LNCAP (cell line): ENCODE measurements at regions not wholly inside any gene's neighbourhood (a gene's known extent, or its start where the extent isn't known, plus 50 kb on each side); places are given as distances from the start of the nearest gene placed in this dataset.

Experiments used
- TF ChIP-seq, protein P1 (sequence below): fragments of 450-650 bp; IDR thresholded peaks from 2 replicates; pipeline ENCODE4 v1.5.1; 2017; ENCODE audit warnings: mild to moderate bottlenecking

DNA sequence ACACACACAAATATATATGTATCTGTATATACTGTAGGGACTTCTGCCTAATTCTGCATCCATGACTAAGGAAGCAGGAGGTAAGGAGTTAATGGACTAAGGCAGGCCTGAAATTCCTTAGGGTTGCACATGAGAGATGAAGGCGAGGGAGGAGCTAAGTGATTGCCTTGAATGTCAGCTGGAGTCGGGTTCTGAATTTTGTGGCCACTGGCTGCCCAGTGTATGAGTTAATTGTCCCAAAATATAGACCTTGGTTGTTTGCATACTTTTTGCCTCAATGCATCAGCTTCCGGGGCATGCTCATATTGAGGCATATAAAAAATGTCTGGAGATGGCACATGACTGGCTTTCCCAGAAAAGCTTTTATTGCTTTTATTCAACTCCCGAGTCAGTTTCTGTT is 245.5 kb downstream of the TDRD3 start:
- TF ChIP-seq, protein P1, sequence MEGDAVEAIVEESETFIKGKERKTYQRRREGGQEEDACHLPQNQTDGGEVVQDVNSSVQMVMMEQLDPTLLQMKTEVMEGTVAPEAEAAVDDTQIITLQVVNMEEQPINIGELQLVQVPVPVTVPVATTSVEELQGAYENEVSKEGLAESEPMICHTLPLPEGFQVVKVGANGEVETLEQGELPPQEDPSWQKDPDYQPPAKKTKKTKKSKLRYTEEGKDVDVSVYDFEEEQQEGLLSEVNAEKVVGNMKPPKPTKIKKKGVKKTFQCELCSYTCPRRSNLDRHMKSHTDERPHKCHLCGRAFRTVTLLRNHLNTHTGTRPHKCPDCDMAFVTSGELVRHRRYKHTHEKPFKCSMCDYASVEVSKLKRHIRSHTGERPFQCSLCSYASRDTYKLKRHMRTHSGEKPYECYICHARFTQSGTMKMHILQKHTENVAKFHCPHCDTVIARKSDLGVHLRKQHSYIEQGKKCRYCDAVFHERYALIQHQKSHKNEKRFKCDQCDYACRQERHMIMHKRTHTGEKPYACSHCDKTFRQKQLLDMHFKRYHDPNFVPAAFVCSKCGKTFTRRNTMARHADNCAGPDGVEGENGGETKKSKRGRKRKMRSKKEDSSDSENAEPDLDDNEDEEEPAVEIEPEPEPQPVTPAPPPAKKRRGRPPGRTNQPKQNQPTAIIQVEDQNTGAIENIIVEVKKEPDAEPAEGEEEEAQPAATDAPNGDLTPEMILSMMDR: no peak

DNA sequence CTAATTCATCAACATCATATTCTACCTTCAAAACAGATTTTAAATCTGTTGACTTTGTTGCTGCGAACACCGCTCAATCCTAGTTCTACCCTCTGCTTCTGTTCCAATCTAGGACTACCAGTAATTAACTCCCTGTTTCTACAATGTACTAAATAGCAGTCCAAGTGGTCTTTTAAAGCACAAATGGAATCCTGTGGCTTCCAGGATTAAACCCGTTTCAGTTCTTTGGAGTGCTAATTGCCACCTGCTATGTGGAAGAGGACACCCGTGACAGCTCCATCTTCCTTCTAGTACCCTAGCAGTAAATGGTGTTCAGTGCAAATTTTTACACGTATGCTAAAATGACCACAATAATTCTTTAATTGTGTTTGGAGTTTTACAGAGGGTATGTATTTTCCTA is 232.1 kb downstream of the TDRD3 start:
- TF ChIP-seq, protein P1: no peak

DNA sequence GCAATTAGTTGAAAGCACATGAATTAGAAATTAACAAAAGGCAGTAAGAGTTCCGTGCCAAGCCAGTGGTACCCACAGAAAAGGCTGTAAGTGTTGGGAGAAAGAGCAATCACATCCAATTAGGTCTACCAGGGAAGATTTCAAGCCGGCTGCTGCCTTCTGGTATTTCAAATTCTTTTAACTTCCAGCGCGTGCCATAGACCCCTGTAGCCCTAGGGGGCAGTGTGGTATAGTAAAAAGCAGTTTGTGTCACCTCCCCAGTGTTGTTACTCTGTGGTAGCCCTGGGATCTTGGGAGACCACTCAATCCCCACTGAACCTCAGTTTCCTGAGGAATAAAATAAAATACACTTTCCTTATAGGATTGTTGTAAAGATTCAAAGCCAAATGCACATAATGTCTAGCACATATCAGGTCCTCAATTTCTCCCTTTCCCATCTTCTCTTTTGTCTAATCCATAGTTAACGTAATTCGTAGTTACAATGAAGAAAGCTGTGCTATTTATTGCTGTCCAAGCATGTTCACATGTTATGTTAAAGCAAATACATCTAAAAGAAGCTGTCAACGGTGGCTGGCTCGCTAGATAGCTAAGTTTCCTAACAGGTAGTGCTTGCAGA is 230.2 kb downstream of the TDRD3 start:
- TF ChIP-seq, protein P1: peak; percentile 61
